ENCODE measurements at regions not wholly inside any gene's neighbourhood (a gene's known extent, or its start where the extent isn't known, plus 50 kb on each side); places are given as distances from the start of the nearest gene placed in this dataset.
A peak's percentile ranks its signal among the peaks of the same experiment; 100 is the strongest.

- DNase-seq (ENCODE audit: low read depth): no peak
Measured at GRCh38 chr7:46237466-46237865, 316.4 kb upstream of the IGFBP3 start.

- DNase-seq (ENCODE audit: low read depth): peak; percentile 12
Measured at GRCh38 chr7:46233585-46234329, 312.7 kb upstream of the IGFBP3 start.

GRCh38 chr7:46230990-46231305 is 309.9 kb upstream of the IGFBP3 start:
- peak; percentile 12 for DNase-seq (ENCODE audit: low read depth)

GRCh38 chr7:46230298-46230989 is 309.4 kb upstream of the IGFBP3 start:
- no peak for DNase-seq (ENCODE audit: low read depth)

- DNase-seq (ENCODE audit: low read depth): peak; percentile 96
Measured at GRCh38 chr7:46229409-46229808, 308.3 kb upstream of the IGFBP3 start.

- peak; percentile 14 for DNase-seq (ENCODE audit: low read depth)
Measured at GRCh38 chr7:46226860-46227259, 305.8 kb upstream of the IGFBP3 start.

- DNase-seq (ENCODE audit: low read depth): no peak
Measured at GRCh38 chr7:46224363-46224762, 303.3 kb upstream of the IGFBP3 start.

GRCh38 chr7:46220066-46220630 is 299.1 kb upstream of the IGFBP3 start:
- no peak for DNase-seq (ENCODE audit: low read depth)

GRCh38 chr7:46218461-46219200 is 297.6 kb upstream of the IGFBP3 start:
- no peak for DNase-seq (ENCODE audit: low read depth)

- no peak for DNase-seq (ENCODE audit: low read depth)
Measured at GRCh38 chr7:46215987-46216567, 295.0 kb upstream of the IGFBP3 start.

GRCh38 chr7:46214526-46214925 is 293.5 kb upstream of the IGFBP3 start:
- DNase-seq (ENCODE audit: low read depth): no peak

- DNase-seq (ENCODE audit: low read depth): no peak
Measured at GRCh38 chr7:46213154-46213537, 292.1 kb upstream of the IGFBP3 start.

GRCh38 chr7:46212425-46213153 is 291.5 kb upstream of the IGFBP3 start:
- no peak for DNase-seq (ENCODE audit: low read depth)

- no peak for DNase-seq (ENCODE audit: low read depth)
Measured at GRCh38 chr7:46210467-46210866, 289.4 kb upstream of the IGFBP3 start.

GRCh38 chr7:46209611-46210388 is 288.7 kb upstream of the IGFBP3 start:
- no peak for DNase-seq (ENCODE audit: low read depth)

- DNase-seq (ENCODE audit: low read depth): no peak
Measured at GRCh38 chr7:46208635-46209525, 287.8 kb upstream of the IGFBP3 start.

- no peak for DNase-seq (ENCODE audit: low read depth)
Measured at GRCh38 chr7:46207931-46208634, 287.0 kb upstream of the IGFBP3 start.

- DNase-seq (ENCODE audit: low read depth): no peak
Measured at GRCh38 chr7:46206476-46207060, 285.5 kb upstream of the IGFBP3 start.

GRCh38 chr7:46205478-46205877 is 284.4 kb upstream of the IGFBP3 start:
- no peak for DNase-seq (ENCODE audit: low read depth)
